NCI-H2227 (cell line): ENCODE measurements at regions not wholly inside any gene's neighbourhood (a gene's known extent, or its start where the extent isn't known, plus 50 kb on each side); places are given as distances from the start of the nearest gene placed in this dataset.

Source experiments
- DNase-seq: peaks from one replicate; lab custom pipeline; 2025; ENCODE audit not compliant: unreplicated experiment; lab: John Stamatoyannopoulos, UW

- DNase-seq, result no peak
Observed at GRCh38 chr15:69529961-69530633, 77.5 kb downstream of the RPLP1 start.

- DNase-seq, result no peak
Observed at GRCh38 chr15:69530991-69531664, 78.5 kb downstream of the RPLP1 start.

DNA sequence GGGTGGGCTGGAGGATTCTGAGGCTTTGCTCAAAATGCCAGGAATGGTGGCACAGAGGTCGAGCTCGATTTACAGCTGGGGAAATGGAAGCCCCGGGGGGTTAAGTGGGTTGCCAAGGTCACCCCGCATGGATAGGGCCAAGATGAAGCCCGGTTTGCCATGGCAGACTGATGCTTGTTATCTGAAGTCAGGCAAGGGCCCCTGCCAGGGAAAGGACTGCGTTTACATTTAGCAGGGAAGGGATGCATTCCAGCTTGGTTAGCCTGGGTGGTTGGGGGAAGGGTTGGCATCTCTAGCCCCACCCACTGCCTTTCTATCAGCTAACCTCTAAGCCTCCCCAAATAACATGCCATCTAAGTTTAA, 79.0 kb downstream of the RPLP1 start:
- DNase-seq, result no peak

GRCh38 chr15:69532066-69532465, 79.4 kb downstream of the RPLP1 start:
- no peak for DNase-seq

DNA sequence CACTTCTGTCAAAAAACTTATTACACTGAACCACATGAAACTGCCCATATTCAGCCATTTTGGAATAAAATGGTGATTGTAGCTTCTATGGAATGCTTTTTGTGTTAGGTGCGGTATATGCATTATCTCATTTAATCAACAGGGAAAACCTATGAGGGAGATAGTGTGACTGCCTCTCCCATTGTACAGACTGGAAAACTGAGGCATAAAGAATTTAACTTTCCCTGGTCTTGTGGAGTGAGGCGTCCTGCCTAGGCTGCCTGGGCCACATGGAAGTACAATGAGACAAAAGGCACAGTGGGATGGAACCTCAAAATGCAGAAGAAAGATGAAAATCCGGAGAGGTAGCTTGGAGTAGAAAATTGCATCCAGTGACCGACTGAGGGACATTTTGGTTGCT, 80.2 kb downstream of the RPLP1 start:
- no peak for DNase-seq

- no peak for DNase-seq
Observed at GRCh38 chr15:69533522-69533921, 80.9 kb downstream of the RPLP1 start.

DNA sequence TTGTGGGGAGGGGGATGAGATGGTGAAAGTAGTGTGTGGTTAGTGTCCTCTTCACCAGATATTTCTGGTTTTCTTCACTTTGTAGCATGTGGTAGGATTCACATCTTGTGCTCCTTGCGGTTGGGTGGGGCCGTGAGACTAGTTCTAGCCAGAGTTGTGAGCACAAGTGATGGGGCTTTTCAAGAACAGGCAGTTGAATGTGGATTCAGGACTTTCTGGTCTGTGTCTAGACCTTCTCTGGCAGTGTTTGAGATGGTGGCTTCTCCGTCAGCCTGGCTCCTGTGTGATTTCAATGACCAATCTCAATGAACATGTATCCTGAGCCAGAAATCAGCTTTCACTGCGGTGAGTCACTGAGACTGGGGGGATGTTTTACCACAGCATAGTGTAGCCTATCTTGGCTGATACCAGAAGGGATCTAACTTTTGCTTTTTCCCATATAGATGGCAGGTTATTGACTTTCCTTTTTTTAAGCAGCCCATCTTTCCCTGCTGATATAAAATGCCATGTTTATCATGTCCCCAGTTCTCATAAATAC, 82.6 kb downstream of the RPLP1 start:
- no peak for DNase-seq

DNA sequence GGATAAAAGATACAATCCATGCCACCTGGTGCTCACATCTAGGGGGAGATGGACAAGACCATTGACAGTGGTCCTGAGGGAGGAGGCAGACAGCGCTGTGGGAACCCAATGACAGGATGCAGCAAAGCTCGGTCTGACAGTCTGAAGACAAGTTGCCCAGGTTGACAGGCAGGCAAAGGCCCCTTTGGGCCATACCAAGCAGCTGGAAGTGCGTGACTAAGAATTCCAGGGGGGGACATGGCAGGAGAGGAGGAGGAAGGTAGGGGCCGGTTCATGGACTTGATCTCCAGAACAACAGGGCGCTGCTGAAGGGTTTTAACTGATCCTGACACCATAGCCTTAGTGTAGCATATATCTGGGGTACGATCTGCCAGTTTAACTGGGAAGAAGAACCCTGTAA, 83.4 kb downstream of the RPLP1 start:
- no peak for DNase-seq

- peak; percentile 14 for DNase-seq
Observed at GRCh38 chr15:69536726-69537512, 84.3 kb downstream of the RPLP1 start.

DNA sequence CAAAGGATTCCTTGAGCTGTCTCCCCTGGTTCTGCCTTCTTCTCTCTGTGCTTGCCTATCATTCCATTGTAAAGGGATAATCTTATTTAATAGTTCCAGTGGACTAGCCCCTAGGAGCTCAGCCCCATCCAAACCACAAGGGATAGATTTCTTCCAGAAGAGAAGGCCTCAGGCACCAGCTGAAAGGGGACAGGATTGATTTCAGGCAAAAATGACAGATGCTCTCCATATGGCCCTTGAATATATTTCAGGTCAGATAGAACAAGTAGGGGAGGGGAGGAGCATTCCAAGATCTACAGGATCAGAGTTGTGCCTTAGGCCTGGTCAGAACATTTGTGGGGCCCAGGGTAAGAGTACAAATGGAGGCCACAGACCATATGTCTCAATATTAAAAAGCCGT, 85.3 kb downstream of the RPLP1 start:
- DNase-seq, result no peak

DNA sequence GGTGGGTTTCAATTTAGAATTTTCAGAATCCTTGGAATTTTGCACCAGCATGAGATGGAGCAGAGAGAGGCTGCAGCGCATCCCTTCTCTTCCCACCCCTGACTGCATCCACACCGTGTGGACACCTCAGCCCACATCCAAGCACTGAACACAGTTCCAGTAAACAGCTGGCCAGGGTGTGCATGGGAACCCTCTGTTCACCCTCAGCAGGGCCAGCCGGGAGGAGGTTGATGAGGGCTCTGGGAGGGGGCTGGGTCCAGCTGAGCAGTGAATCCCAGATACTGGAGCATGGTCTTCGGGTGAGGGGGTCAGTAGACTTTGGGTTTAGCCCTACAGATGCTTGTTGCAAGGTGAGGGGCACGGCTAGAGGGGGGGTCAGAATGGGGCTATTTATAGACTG, 85.8 kb downstream of the RPLP1 start:
- no peak for DNase-seq

GRCh38 chr15:69539345-69539744, 86.7 kb downstream of the RPLP1 start:
- no peak for DNase-seq

DNA sequence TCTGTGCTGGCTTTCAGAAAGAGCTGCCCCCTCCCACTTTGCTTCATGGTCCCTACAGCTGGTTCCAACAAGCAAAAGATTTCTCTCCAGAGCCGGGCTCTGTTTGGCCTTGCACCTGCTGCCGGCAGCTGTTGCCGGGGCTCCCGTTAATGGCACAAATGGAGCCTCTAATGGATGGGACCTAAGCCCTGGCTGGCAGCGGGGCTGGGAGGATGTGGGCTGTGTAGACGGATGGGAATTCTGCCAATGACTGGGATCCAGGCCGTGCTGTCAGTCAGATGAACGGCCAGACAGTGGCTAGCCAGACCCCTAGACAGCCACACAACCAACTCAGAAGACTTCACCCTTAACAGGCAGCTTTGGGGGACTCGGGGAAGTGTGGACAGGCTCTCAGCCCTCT, 88.0 kb downstream of the RPLP1 start:
- peak; percentile 21 for DNase-seq

DNA sequence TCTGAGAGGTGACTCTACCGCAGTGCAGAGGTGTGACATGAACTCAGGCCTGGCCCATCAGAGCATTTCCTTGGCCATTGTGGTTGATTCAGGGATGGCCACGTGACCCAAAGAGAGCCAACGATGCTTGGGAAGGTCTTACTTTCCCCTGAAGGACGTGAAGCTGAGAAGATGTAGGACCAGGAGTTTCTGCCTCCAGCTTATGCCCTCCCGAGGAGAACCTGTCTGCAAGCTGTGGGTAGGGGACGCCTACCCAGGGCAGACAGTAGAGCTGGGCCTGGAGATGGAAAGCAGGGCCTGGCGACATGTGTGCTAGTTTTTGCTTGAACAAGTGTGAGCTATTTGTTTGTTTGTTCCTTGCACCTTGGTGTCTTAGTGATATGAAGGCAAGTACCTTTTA, 89.4 kb downstream of the RPLP1 start:
- DNase-seq, result no peak

GRCh38 chr15:69543681-69544364, 91.2 kb downstream of the RPLP1 start:
- no peak for DNase-seq

DNA sequence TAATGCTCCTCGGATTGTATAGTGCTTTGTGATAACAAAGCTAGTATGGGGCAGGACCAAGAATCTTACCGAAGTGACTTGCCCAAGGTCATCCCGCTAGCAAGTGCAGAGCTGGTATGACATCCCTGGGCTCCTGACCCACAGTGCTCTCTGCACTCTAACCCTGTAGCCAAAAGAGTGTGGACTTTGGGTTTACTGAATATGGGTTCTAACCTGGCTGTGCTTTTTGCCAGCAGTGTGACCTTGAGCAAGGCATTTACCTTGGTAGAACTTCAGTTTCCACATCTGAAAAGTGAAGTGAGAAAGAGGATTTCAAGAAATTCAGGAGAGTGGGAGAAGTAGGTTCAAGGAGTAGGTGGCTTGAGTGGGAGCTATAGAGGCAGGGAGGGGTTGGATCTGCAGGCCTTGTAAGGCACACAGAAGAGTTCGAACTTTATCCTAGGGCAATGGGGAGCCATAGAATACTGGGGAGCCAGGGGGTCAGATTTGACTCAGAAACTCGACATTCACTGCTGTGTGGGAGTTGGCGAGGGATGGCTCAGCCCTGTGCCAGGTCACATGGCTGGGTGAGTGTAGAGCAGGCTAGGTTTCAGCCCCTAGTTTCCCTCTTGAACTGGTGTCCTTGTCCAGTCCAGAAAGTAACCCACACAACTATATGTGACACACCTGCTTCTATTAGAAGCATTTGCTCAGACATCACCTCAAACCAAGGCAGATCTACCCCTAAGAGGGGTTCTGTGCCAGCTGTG, 91.9 kb downstream of the RPLP1 start:
- no peak for DNase-seq

GRCh38 chr15:69546182-69546581, 93.6 kb downstream of the RPLP1 start:
- no peak for DNase-seq

DNA sequence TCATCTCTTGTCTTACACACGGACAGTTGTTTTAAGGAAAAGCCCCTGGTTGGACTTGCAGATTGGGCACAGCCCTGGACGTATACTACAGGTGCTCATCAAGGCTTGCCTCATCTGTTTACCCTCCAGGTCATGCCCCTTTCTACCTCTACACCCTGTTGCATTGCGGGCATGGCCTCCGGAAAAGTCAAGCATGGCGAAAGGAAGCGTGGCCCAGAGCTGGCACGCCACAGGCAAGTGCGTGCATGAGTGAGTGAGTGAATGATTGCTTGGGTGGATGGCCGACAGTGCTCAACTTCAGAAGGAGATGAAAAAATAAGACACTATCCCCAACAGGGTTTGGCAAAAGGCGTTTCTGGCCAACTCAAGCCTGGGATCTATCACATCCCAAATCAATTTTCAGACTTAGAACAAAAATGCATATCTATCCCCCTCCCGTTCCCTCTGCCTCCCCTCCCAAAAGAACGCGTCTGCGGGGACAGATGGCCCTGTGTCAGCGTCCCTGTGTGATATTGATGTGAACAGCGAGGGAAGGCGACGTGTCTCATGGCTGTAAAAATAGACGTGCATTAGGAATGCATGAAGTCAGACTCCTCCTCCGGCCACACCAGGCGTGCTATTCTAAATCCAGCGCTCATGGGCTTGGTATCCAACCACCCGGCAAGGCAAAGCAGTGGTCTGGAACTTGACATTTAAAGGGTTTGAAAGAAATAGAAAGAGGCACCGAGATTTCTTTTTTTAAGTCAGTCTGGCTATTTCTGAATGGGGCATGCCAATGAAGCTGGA, 96.0 kb downstream of the RPLP1 start:
- DNase-seq, result no peak

DNA sequence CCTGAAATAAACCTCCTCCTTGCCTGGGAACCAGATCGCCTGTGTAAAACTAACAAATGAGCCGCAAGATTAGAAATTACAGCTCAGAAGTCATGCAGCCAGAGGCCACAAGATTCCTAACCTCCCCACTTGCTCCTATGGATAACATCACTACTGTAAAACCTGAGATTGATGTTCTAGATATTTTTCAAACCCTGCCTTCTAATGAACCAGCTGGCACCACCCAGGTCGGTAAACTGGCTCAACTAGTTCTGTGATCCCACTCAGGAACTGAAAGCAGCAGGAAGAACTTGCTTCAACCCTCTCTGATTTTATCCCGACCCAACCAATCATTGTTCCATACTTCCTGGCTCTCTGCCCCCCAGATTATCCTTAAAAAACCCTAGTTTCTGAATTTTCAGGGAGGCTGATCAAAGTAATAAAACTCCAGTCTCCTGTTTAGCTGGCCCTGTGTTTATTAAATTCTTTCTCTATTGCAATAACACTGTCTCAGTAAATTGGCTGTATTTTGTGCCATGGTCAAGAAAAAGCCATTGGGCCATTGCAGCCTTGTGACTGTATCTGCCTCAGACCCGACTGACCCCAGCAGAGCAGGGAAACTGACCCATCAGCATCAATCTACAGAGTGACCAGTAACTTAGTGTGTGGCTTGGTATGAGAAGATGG, 98.9 kb downstream of the RPLP1 start:
- no peak for DNase-seq
